ENCODE measurements at regions not wholly inside any gene's neighbourhood (a gene's known extent, or its start where the extent isn't known, plus 50 kb on each side); places are given as distances from the start of the nearest gene placed in this dataset.

DNA sequence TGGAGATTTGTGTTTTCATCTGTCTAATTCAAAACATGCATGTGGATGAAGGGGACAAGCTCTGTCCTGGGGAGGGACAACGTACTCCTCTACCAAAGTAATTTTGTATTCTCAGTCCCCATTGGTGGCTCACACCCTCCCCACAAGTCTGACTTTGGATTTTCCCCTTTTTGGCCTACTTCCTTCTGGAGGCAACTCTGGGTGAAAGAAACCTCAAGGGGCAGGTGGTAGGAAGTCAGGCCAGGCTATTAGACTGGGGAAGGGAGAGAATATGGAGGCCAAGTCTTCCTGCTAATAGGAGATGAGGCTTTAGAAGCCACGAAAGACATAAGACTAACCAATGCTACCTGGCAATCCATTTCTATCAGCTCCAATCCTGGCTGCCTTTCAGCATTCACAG, 124.9 kb upstream of the RASGRP1 start:
- intact Hi-C loops (cut with DNase I; ENCODE audit: low total_unique reads) = loop anchor here (5.0 kb wide), 1 partner anchor 217 kb away; no protein-coding TSS in a partner anchor
- Histone ChIP-seq H3K27me3 (no peaks in the 10 kb centered on the region), H3K36me3 (no peaks in the 10 kb centered on the region), H3K9me3 (no peaks in the 10 kb centered on the region), H3K4me1 (peaks cover 0 to 11% (median 0%) of the 10 kb centered on the region in 4 donors), H3K4me3 (no peak overlapping the region), H3K27ac (no peak overlapping the region)
- TF ChIP-seq, protein P1, sequence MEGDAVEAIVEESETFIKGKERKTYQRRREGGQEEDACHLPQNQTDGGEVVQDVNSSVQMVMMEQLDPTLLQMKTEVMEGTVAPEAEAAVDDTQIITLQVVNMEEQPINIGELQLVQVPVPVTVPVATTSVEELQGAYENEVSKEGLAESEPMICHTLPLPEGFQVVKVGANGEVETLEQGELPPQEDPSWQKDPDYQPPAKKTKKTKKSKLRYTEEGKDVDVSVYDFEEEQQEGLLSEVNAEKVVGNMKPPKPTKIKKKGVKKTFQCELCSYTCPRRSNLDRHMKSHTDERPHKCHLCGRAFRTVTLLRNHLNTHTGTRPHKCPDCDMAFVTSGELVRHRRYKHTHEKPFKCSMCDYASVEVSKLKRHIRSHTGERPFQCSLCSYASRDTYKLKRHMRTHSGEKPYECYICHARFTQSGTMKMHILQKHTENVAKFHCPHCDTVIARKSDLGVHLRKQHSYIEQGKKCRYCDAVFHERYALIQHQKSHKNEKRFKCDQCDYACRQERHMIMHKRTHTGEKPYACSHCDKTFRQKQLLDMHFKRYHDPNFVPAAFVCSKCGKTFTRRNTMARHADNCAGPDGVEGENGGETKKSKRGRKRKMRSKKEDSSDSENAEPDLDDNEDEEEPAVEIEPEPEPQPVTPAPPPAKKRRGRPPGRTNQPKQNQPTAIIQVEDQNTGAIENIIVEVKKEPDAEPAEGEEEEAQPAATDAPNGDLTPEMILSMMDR (IDR thresholded peaks at IDR 0.05) = no peak
- DNase-seq = no peak

DNA sequence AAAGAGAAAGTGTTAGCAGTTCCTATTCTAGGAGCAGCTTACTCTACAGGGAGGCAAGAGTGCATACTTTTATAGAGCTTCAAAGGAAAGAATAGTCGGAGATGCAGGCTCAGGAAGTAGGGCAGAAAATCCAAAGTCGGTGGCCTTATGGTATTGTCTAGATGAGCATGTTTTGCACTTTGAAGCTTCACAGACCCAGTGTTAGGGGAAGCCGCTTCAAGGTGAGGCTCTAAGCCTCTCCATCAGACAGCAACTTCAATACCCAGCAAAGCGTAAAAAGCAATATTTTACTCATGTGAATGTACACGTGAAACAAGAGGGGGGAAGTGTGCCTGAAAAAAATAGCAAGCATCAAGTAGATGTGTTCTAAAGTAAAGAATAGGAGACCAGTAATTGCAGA, 125.6 kb upstream of the RASGRP1 start:
- intact Hi-C loops (cut with DNase I; ENCODE audit: low total_unique reads) = no loop called here
- Histone ChIP-seq H3K27ac (no peak overlapping the region), H3K4me3 (no peak overlapping the region), H3K27me3 (no peaks in the 10 kb centered on the region), H3K36me3 (no peaks in the 10 kb centered on the region), H3K9me3 (no peaks in the 10 kb centered on the region), H3K4me1 (peaks cover 0 to 11% (median 0%) of the 10 kb centered on the region in 4 donors)
- TF ChIP-seq, protein P1 (IDR thresholded peaks at IDR 0.05) = no peak
- no peak for DNase-seq

DNA sequence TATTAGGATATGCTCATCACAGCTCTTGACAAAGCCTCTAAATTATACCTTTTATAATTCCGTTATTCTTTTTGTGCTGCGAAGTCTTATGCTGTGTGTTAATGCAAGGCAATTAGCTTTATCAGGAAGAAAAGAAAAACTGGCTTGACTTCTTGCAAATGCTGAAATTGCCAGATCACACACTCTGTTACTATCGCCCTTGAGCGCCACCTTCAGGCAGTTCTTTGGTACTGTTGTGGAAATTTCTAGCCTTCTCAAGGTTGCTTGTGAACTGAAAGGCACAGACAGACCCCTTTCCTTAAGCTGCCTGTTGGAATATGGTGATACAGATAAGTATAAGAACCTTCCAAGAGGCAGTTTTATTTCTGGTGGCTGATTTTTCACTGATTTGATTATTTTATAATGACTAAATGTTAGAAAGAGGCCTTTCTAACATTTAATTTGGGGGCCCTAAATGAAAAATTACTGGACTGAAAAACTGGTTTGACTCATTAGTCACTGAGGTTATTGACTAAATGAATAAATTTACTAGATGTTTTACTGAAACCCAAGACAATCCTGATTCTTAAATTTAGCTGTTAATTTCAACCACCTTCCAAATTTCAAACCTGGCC, 126.2 kb upstream of the RASGRP1 start:
- TF ChIP-seq, protein P1 (IDR thresholded peaks at IDR 0.05) = peak; percentile 67 to 82
- Histone ChIP-seq H3K36me3 (no peaks in the 10 kb centered on the region), H3K4me1 (peaks cover 0 to 11% (median 0%) of the 10 kb centered on the region in 4 donors), H3K27me3 (no peaks in the 10 kb centered on the region), H3K4me3 (no peak overlapping the region), H3K9me3 (no peaks in the 10 kb centered on the region), H3K27ac (no peak overlapping the region)
- intact Hi-C loops (cut with DNase I; ENCODE audit: low total_unique reads) = no loop called here
- DNase-seq = peak; percentile 51 to 69

DNA sequence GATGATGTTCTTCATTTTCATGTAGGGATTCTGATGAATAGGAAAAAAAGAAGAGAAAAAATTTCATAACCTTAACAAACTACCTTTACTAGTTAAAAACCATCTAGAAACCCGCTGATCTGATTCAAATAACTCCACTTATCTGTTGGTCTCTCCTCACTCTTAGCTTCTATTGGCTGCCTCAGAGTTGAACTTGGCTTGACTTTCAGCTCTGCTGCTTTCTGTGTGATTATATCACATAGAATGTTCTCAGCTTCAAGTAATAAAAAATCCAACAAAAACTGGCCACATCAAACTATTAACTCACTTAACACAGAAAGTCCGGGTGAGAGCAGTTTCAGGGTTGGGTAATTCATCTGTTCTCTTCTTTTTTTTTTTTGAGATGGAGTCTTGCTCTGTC, 126.8 kb upstream of the RASGRP1 start:
- Histone ChIP-seq H3K36me3 (no peaks in the 10 kb centered on the region), H3K27ac (no peak overlapping the region), H3K4me1 (peaks cover 0 to 11% (median 0%) of the 10 kb centered on the region in 4 donors), H3K9me3 (no peaks in the 10 kb centered on the region), H3K4me3 (no peak overlapping the region), H3K27me3 (no peaks in the 10 kb centered on the region)
- no peak for DNase-seq
- intact Hi-C loops (cut with DNase I; ENCODE audit: low total_unique reads) = no loop called here
- TF ChIP-seq, protein P1 (IDR thresholded peaks at IDR 0.05) = no peak

DNA sequence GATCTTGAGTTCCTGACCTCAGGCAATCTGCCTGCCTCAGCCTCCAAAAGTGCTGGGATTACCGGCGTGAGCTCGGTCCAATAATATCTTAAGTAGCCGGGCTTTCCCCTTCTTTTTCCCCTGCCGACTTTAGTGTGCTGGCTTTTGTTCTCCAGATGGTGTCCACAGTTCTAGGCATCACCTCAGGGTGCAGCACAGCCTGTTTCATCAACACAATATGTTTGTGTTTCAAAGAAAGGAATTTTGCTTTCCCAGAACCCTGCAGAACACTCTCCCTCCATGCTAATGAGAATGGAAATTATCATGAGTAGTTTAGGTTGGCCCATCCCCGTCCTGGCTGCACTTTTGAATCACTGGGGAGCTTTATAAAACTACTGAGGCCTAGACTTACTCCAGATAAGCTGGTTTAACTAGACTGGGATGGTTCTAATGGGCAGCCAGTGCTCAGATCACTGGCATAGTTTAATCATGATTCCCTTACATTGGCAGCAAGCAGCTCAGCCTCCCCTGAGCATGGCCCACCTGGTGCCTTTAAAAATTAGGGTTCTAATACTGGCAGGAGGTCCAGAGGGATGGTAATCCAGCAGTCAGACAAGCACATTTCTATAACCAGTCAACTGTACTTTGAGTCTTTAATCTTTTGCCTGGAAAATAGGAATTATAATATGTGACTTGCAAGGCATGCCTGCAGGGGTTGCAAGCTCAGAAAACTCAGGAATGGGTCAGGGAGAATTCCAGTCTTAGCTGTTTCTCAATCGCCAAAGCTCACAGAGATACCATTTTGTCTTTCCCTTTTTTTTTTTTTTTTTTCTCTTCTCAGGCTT, 127.6 kb upstream of the RASGRP1 start:
- no peaks in the 10 kb centered on the region for H3K36me3 ChIP-seq
- TF ChIP-seq, protein P1 (IDR thresholded peaks at IDR 0.05) = no peak
- H3K9me3 ChIP-seq = no peaks in the 10 kb centered on the region
- H3K4me1 ChIP-seq = peaks cover 0 to 11% (median 0%) of the 10 kb centered on the region in 4 donors
- no peak overlapping the region for H3K27ac ChIP-seq
- no peaks in the 10 kb centered on the region for H3K27me3 ChIP-seq
- no peak for DNase-seq
- intact Hi-C loops (cut with DNase I; ENCODE audit: low total_unique reads) = no loop called here
- no peak overlapping the region for H3K4me3 ChIP-seq
